Small intestine (tissue), 7 donors: ENCODE measurements at regions not wholly inside any gene's neighbourhood (a gene's known extent, or its start where the extent isn't known, plus 50 kb on each side); places are given as distances from the start of the nearest gene placed in this dataset.
"Not testable (repeated sequence)": the region's sequence is repeated elsewhere in the genome, so short reads cannot be mapped to it uniquely, and the experiment has no call there.

Experiments used
- DNase-seq, 2 donors: peaks; one replicate each; pipeline versions ENCODE4 v3.0.0 to v3.0.0-alpha.2; 2013
- FAIRE-seq: peaks from 2 replicates; lab custom pipeline; 2012; peaks lifted over from hg19 to GRCh38; lab: Jason Lieb, UNC
- H3K27ac ChIP-seq, 3 donors: one replicate each; pipeline ENCODE4 v1.5.1; 2013; ENCODE audit warnings: low read length in 2 of 3, mild to moderate bottlenecking in 2 of 3, control low read depth in 1 of 3, inconsistent platforms in 1 of 3, low read depth in 1 of 3, moderate library complexity in 1 of 3
- H3K27me3 ChIP-seq, 3 donors: one replicate each; pipeline ENCODE4 v1.6.1; 2013; ENCODE audit warnings: low read length in 3 of 3, inconsistent platforms in 1 of 3; ENCODE audit not compliant: control insufficient read depth in 3 of 3, insufficient read depth in 3 of 3
- H3K36me3 ChIP-seq, 3 donors: one replicate each; pipeline ENCODE4 v1.6.1; 2013; ENCODE audit warnings: low read length in 3 of 3, inconsistent platforms in 1 of 3, low read depth in 1 of 3, mild to moderate bottlenecking in 1 of 3, moderate library complexity in 1 of 3; ENCODE audit not compliant: control insufficient read depth in 3 of 3, insufficient read depth in 2 of 3
- H3K4me1 ChIP-seq, 3 donors: one replicate each; pipeline ENCODE4 v1.6.1; 2013; ENCODE audit warnings: low read length in 2 of 3, inconsistent platforms in 1 of 3, low read depth in 1 of 3, mild to moderate bottlenecking in 1 of 3, moderate library complexity in 1 of 3; ENCODE audit not compliant: control insufficient read depth in 3 of 3, insufficient read depth in 2 of 3
- H3K4me3 ChIP-seq, 3 donors: one replicate each; pipeline ENCODE4 v1.5.1; 2013; ENCODE audit warnings: low read length in 3 of 3, control low read depth in 1 of 3, inconsistent platforms in 1 of 3, low read depth in 1 of 3, mild to moderate bottlenecking in 1 of 3, moderate library complexity in 1 of 3
- H3K9me3 ChIP-seq, 2 donors: one replicate each; pipeline ENCODE4 v1.6.1; 2013; ENCODE audit warnings: low read depth in 1 of 2, low read length in 1 of 2; ENCODE audit not compliant: control insufficient read depth in 2 of 2, insufficient read depth in 1 of 2
- WGBS, 3 donors: extraction: QIAGEN DNeasy Blood & Tissue Kit; methylation state at CpG; one replicate each; pipeline ENCODE4 v1.1.7; 2013; 5-methylcytosine and 5-hydroxymethylcytosine counted together
- donor health status: healthy with polysubstance abuse.
- donor health status: control.
- donor health status: control.
- donor health status: Bipolar disorder and iron deficiency.
- donor health status: healthy.

- Histone ChIP-seq H3K27me3 (no peaks in the 10 kb centered on the region), H3K27ac (no peak overlapping the region), H3K4me3 (no peak overlapping the region), H3K9me3 (peaks cover 0 to 4% of the 10 kb centered on the region in 2 donors), H3K36me3 (no peaks in the 10 kb centered on the region), H3K4me1 (peaks cover 0 to 20% (median 0%) of the 10 kb centered on the region in 3 donors)
- WGBS, 3 donors: 77 to 88% (median 80%) methylated on average over 1 of the region's 1 CpG
- FAIRE-seq (no peak), DNase-seq (no peak)
Observed at GRCh38 chr7:34343667-34344066, 314.4 kb upstream of the NPSR1 start.

DNA sequence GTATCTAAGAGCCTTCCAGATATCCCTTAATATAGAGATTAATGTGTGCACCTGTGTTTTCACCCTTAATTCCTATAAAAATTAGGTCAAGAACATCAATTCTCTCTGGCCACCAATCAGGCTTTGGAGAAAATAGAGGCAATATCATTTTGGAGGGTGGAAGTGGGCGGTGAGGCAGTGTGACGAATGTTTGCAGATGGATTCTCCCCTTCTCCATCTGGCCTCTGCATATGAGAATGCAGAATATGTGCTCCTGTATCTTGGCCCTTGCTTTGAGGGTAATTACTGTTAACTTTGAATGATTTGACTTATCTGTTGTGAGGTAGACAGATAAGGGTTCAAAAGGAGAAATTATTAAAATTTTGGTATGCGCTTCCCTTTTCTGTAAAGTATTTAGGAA is 304.0 kb upstream of the NPSR1 start:
- 77 to 82% (median 78%) methylated on average over 3 of the region's 3 CpGs for WGBS, 3 donors
- no peak overlapping the region for H3K27ac ChIP-seq
- FAIRE-seq (no peak), DNase-seq (no peak)
- H3K4me3 ChIP-seq: no peak overlapping the region
- H3K36me3 ChIP-seq: no peaks in the 10 kb centered on the region
- no peaks in the 10 kb centered on the region for H3K4me1 ChIP-seq
- no peaks in the 10 kb centered on the region for H3K27me3 ChIP-seq
- no peaks in the 10 kb centered on the region for H3K9me3 ChIP-seq

- DNase-seq (no peak), FAIRE-seq (no peak)
- Histone ChIP-seq H3K27me3 (no peaks in the 10 kb centered on the region), H3K4me1 (no peaks in the 10 kb centered on the region), H3K36me3 (no peaks in the 10 kb centered on the region), H3K27ac (no peak overlapping the region), H3K9me3 (no peaks in the 10 kb centered on the region), H3K4me3 (no peak overlapping the region)
Observed at GRCh38 chr7:34354899-34355298, 303.1 kb upstream of the NPSR1 start.

- no peaks in the 10 kb centered on the region for H3K4me1 ChIP-seq
- H3K36me3 ChIP-seq: no peaks in the 10 kb centered on the region
- no peaks in the 10 kb centered on the region for H3K9me3 ChIP-seq
- DNase-seq: no peak
- H3K27me3 ChIP-seq: no peaks in the 10 kb centered on the region
- WGBS, 3 donors: 66 to 74% (median 74%) methylated on average over 2 of the region's 2 CpGs
- no peak for FAIRE-seq
- H3K4me3 ChIP-seq: no peak overlapping the region
- H3K27ac ChIP-seq: no peak overlapping the region
Observed at GRCh38 chr7:34357068-34357467, 300.9 kb upstream of the NPSR1 start.

- no peaks in the 10 kb centered on the region for H3K27me3 ChIP-seq
- no peaks in the 10 kb centered on the region for H3K36me3 ChIP-seq
- no peaks in the 10 kb centered on the region for H3K9me3 ChIP-seq
- no peak overlapping the region for H3K4me3 ChIP-seq
- DNase-seq (no peak), FAIRE-seq (no peak)
- no peak overlapping the region for H3K27ac ChIP-seq
- 68 to 80% (median 69%) methylated on average over 8 of the region's 8 CpGs for WGBS, 3 donors
- no peaks in the 10 kb centered on the region for H3K4me1 ChIP-seq
Observed at GRCh38 chr7:34357946-34358345, 300.1 kb upstream of the NPSR1 start.

GRCh38 chr7:34358578-34358977 is 299.4 kb upstream of the NPSR1 start:
- H3K4me1 ChIP-seq, FAIRE-seq, H3K27me3 ChIP-seq, H3K4me3 ChIP-seq, H3K27ac ChIP-seq, DNase-seq, H3K9me3 ChIP-seq, H3K36me3 ChIP-seq: not testable (repeated sequence)
- WGBS, 3 donors: 75 to 83% methylated on average over 1 of the region's 1 CpG; no CpG with 5 or more reads in 1 of the 3 donors

GRCh38 chr7:34361663-34362250 is 296.3 kb upstream of the NPSR1 start:
- WGBS, 3 donors: 59 to 72% (median 64%) methylated on average over 3 of the region's 3 CpGs
- no peaks in the 10 kb centered on the region for H3K4me1 ChIP-seq
- no peaks in the 10 kb centered on the region for H3K27me3 ChIP-seq
- H3K27ac ChIP-seq: no peak overlapping the region
- no peak overlapping the region for H3K4me3 ChIP-seq
- H3K9me3 ChIP-seq: no peaks in the 10 kb centered on the region
- DNase-seq: no peak
- FAIRE-seq: no peak
- no peaks in the 10 kb centered on the region for H3K36me3 ChIP-seq

DNA sequence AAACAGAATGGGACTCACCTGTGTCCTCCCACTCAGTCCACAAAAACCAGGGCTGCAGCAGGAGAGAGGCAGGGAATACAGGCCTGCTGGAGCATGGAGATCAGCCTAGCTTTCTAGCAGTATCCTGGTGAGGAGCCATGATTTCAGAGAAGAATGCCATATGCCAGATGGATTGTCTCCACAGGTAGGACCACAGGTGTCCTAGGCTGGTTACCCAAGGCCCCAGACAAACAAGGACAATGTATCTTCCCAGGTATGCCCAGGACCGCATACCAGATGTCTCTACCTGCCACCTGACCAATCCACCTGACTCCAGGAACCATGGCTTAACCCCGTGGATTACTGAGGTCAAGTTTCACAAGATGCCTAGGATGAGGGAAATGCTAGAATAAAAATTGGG is 295.4 kb upstream of the NPSR1 start:
- Histone ChIP-seq H3K9me3 (no peaks in the 10 kb centered on the region), H3K27me3 (no peaks in the 10 kb centered on the region), H3K27ac (no peak overlapping the region), H3K4me1 (no peaks in the 10 kb centered on the region), H3K36me3 (no peaks in the 10 kb centered on the region), H3K4me3 (no peak overlapping the region)
- 48 to 65% (median 60%) methylated on average over 2 of the region's 2 CpGs for whole genome bisulfite sequencing, 3 donors
- FAIRE-seq (no peak), DNase-seq (no peak)

GRCh38 chr7:34364130-34364529 is 293.9 kb upstream of the NPSR1 start:
- no peak overlapping the region for H3K27ac ChIP-seq
- H3K4me1 ChIP-seq: no peaks in the 10 kb centered on the region
- no peak overlapping the region for H3K4me3 ChIP-seq
- 63 to 74% (median 74%) methylated on average over 2 of the region's 2 CpGs for WGBS, 3 donors
- H3K36me3 ChIP-seq: no peaks in the 10 kb centered on the region
- H3K9me3 ChIP-seq: no peaks in the 10 kb centered on the region
- H3K27me3 ChIP-seq: no peaks in the 10 kb centered on the region
- FAIRE-seq (no peak), DNase-seq (no peak)
